OCI-LY3 (cell line): ENCODE measurements at regions not wholly inside any gene's neighbourhood (a gene's known extent, or its start where the extent isn't known, plus 50 kb on each side); places are given as distances from the start of the nearest gene placed in this dataset.

ENCODE experiments used
- EZH2phosphoT487 ChIP-seq: fragments of 200-600 bp; shearing (Covaris generic); IDR thresholded peaks from 2 replicates; pipeline ENCODE4 v1.6.1; 2018; ENCODE audit warnings: antibody characterized with exemption, mixed run types, low read depth
- TF ChIP-seq, protein P1 (sequence below): fragments of 200-600, 300-600 bp; sonication (generic); IDR thresholded peaks from 2 replicates; pipeline ENCODE4 v1.5.1; 2014; ENCODE audit warnings: antibody characterized with exemption, low read length, low read depth

GRCh38 chr14:53757732-53758131 lies 198.9 kb downstream of the BMP4 start:
- TF ChIP-seq, protein P1, sequence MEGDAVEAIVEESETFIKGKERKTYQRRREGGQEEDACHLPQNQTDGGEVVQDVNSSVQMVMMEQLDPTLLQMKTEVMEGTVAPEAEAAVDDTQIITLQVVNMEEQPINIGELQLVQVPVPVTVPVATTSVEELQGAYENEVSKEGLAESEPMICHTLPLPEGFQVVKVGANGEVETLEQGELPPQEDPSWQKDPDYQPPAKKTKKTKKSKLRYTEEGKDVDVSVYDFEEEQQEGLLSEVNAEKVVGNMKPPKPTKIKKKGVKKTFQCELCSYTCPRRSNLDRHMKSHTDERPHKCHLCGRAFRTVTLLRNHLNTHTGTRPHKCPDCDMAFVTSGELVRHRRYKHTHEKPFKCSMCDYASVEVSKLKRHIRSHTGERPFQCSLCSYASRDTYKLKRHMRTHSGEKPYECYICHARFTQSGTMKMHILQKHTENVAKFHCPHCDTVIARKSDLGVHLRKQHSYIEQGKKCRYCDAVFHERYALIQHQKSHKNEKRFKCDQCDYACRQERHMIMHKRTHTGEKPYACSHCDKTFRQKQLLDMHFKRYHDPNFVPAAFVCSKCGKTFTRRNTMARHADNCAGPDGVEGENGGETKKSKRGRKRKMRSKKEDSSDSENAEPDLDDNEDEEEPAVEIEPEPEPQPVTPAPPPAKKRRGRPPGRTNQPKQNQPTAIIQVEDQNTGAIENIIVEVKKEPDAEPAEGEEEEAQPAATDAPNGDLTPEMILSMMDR: no peak
- TF ChIP-seq EZH2phosphoT487: no peak
